MCF 10A (cell line): ENCODE measurements at regions not wholly inside any gene's neighbourhood (a gene's known extent, or its start where the extent isn't known, plus 50 kb on each side); places are given as distances from the start of the nearest gene placed in this dataset.

Experiments
- BruUV-seq: library from RNA; stranded (reverse); fragments of 400-500 nt; replicated peaks from 2 replicates; lab custom pipeline; 2021; lab: Mats Ljungman, UMichigan
- CTCF ChIA-PET: fragments of 300-600 bp; sonication (Branson Sonifier 250); formaldehyde crosslinking; extraction: SDS; loops from one replicate; lab custom pipeline; 2021; ENCODE audit warnings: antibody characterized with exemption, inconsistent platforms; lab: Yijun Ruan, JAX
- POLR2A ChIA-PET: fragments of 300-600, 350-650 bp; sonication (Branson Sonifier 250); formaldehyde crosslinking; extraction: SDS; loops from one replicate; lab custom pipeline; 2020; ENCODE audit warnings: antibody characterized with exemption, inconsistent platforms; lab: Yijun Ruan, JAX
- DNase-seq: peaks from one replicate; pipeline ENCODE4 v3.0.0-alpha.2; 2018; ENCODE audit not compliant: unreplicated experiment
- H3K27ac Mint-ChIP-seq: one replicate; pipeline ENCODE4 v1.8.0; 2022; ENCODE audit warnings: mild to moderate bottlenecking, low read depth, mixed read lengths; ENCODE audit not compliant: unreplicated experiment
- H3K27me3 Mint-ChIP-seq: one replicate; pipeline ENCODE4 v1.8.0; 2022; ENCODE audit warnings: mixed read lengths; ENCODE audit not compliant: insufficient read depth, unreplicated experiment
- H3K36me3 Mint-ChIP-seq: one replicate; pipeline ENCODE4 v1.8.0; 2022; ENCODE audit warnings: mild to moderate bottlenecking, moderate library complexity, mixed read lengths; ENCODE audit not compliant: insufficient read depth, unreplicated experiment
- H3K4me1 Mint-ChIP-seq: one replicate; pipeline ENCODE4 v1.8.0; 2022; ENCODE audit warnings: mixed read lengths; ENCODE audit not compliant: insufficient read depth, unreplicated experiment
- H3K4me3 Mint-ChIP-seq: one replicate; pipeline ENCODE4 v1.8.0; 2022; ENCODE audit warnings: mild to moderate bottlenecking, moderate library complexity, mixed read lengths; ENCODE audit not compliant: unreplicated experiment
- H3K9me3 Mint-ChIP-seq: one replicate; pipeline ENCODE4 v1.8.0; 2022; ENCODE audit warnings: mixed read lengths; ENCODE audit not compliant: unreplicated experiment
- CTCF ChIP-seq: fragments of 200-600 bp; IDR thresholded peaks from one replicate; pipeline ENCODE4 v1.8.0; 2022; ENCODE audit warnings: antibody characterized with exemption, mild to moderate bottlenecking; ENCODE audit not compliant: unreplicated experiment
- intact Hi-C: fragments of 100-400 bp; cut with micrococcal nuclease; formaldehyde crosslinking; loops from 2 replicates; pipeline ENCODE4 v1.14.1; 2022

- intact Hi-C loops = no loop called here
- H3K36me3 Mint-ChIP-seq = no peaks in the 10 kb centered on the region
- no peaks in the 10 kb centered on the region for H3K4me1 Mint-ChIP-seq
- no peak for TF ChIP-seq CTCF
- H3K4me3 Mint-ChIP-seq = no peak overlapping the region
- DNase-seq = no peak
- CTCF ChIA-PET = interaction anchor here (1.2 kb wide), 1 partner anchor 10 kb away, joined by 4 read pairs; no protein-coding TSS in a partner anchor
- POLR2A ChIA-PET = interaction anchor here (1.1 kb wide), 1 partner anchor 8 kb away, joined by 4 read pairs; no protein-coding TSS in a partner anchor
- H3K9me3 Mint-ChIP-seq = peaks cover 12% of the 10 kb centered on the region
- H3K27ac Mint-ChIP-seq = no peak overlapping the region
- BruUV-seq = no TSS peak
- H3K27me3 Mint-ChIP-seq = no peaks in the 10 kb centered on the region
Observed at GRCh38 chr5:126220725-126221124, 202.5 kb upstream of the GRAMD2B start.

- intact Hi-C loops = no loop called here
- Mint-ChIP-seq H3K27ac (no peak overlapping the region), H3K36me3 (no peaks in the 10 kb centered on the region), H3K4me1 (no peaks in the 10 kb centered on the region), H3K4me3 (no peak overlapping the region), H3K9me3 (peaks cover 11% of the 10 kb centered on the region), H3K27me3 (no peaks in the 10 kb centered on the region)
- no peak for TF ChIP-seq CTCF
- CTCF ChIA-PET = interaction anchor here (1.0 kb wide), 1 partner anchor 13 kb away, joined by 4 read pairs; no protein-coding TSS in a partner anchor
- POLR2A ChIA-PET = interaction anchor here (1.2 to 1.5 kb wide), 2 partner anchors 9 to 10 kb away, joined by 4 read pairs; no protein-coding TSS in a partner anchor
- BruUV-seq = no TSS peak
- no peak for DNase-seq
Observed at GRCh38 chr5:126228934-126229333, 194.3 kb upstream of the GRAMD2B start.

- intact Hi-C loops = loop anchor here (10.0 kb wide), 1 partner anchor 302 kb away; no protein-coding TSS in a partner anchor
- peaks cover 4% of the 10 kb centered on the region for H3K9me3 Mint-ChIP-seq
- no peak overlapping the region for H3K4me3 Mint-ChIP-seq
- CTCF ChIA-PET = interaction anchor here (0.7 kb wide), 1 partner anchor 51 kb away, joined by 3 read pairs; no protein-coding TSS in a partner anchor
- H3K27ac Mint-ChIP-seq = no peak overlapping the region
- peaks cover 5% of the 10 kb centered on the region for H3K4me1 Mint-ChIP-seq
- DNase-seq = no peak
- H3K27me3 Mint-ChIP-seq = no peaks in the 10 kb centered on the region
- BruUV-seq = no TSS peak
- POLR2A ChIA-PET = no interaction called here
- no peaks in the 10 kb centered on the region for H3K36me3 Mint-ChIP-seq
- TF ChIP-seq CTCF = no peak
Observed at GRCh38 chr5:126233256-126233655, 190.0 kb upstream of the GRAMD2B start.

- POLR2A ChIA-PET = interaction anchor here (0.5 kb wide), 1 partner anchor 305 kb away, joined by 3 read pairs; no protein-coding TSS in a partner anchor
- no peaks in the 10 kb centered on the region for H3K9me3 Mint-ChIP-seq
- no TSS peak for BruUV-seq
- intact Hi-C loops = loop anchor here (10.0 kb wide), 1 partner anchor 300 kb away; no protein-coding TSS in a partner anchor
- H3K4me3 Mint-ChIP-seq = no peak overlapping the region
- peaks cover 5% of the 10 kb centered on the region for H3K4me1 Mint-ChIP-seq
- H3K27ac Mint-ChIP-seq = no peak overlapping the region
- CTCF ChIA-PET = interaction anchor here (0.8 to 1.4 kb wide), 4 partner anchors 18 to 352 kb away, joined by 3 read pairs; no protein-coding TSS in a partner anchor
- DNase-seq = peak; percentile 68
- peak; percentile 66 for TF ChIP-seq CTCF
- H3K27me3 Mint-ChIP-seq = no peaks in the 10 kb centered on the region
- no peaks in the 10 kb centered on the region for H3K36me3 Mint-ChIP-seq
Observed at GRCh38 chr5:126234563-126235195, 188.5 kb upstream of the GRAMD2B start.
